Caki2 (cell line): ENCODE measurements at regions not wholly inside any gene's neighbourhood (a gene's known extent, or its start where the extent isn't known, plus 50 kb on each side); places are given as distances from the start of the nearest gene placed in this dataset.
A peak's percentile ranks its signal among the peaks of the same experiment; 100 is the strongest.

Experiments
- DNase-seq: peaks from one replicate; pipeline ENCODE4 v3.0.0-alpha.2; 2015; ENCODE audit warnings: low read depth
- in situ Hi-C: cut with HindIII; loops from 2 replicates; pipeline ENCODE4 v1.10.0; 2016; ENCODE audit warnings: low sequenced_read_pairs, low pct_unique_long_range_greater_than_20kb, mixed read lengths

- no peak for DNase-seq
Measured at GRCh38 chr1:204736836-204737235, 51.3 kb upstream of the LRRN2 start.

GRCh38 chr1:204738506-204738905 is 53.0 kb upstream of the LRRN2 start:
- in situ Hi-C loops = no loop called here
- DNase-seq = no peak

More at GRCh38 chr1:204736836-204737235, 51.3 kb upstream of the LRRN2 start:
- in situ Hi-C loops = no loop called here

GRCh38 chr1:204740354-204740753 is 54.8 kb upstream of the LRRN2 start:
- in situ Hi-C loops = no loop called here
- no peak for DNase-seq

GRCh38 chr1:204741440-204741839 is 55.9 kb upstream of the LRRN2 start:
- no peak for DNase-seq
- in situ Hi-C loops = no loop called here

- in situ Hi-C loops = no loop called here
- DNase-seq = no peak
Measured at GRCh38 chr1:204742676-204743251, 57.2 kb upstream of the LRRN2 start.

- no peak for DNase-seq
- in situ Hi-C loops = no loop called here
Measured at GRCh38 chr1:204744107-204744779, 58.7 kb upstream of the LRRN2 start.

GRCh38 chr1:204746838-204747442 is 61.4 kb upstream of the LRRN2 start:
- peak; percentile 43 for DNase-seq
- in situ Hi-C loops = no loop called here

- in situ Hi-C loops = no loop called here
- no peak for DNase-seq
Measured at GRCh38 chr1:204751480-204751879, 65.9 kb upstream of the LRRN2 start.

- in situ Hi-C loops = no loop called here
Measured at GRCh38 chr1:204751883-204752687, 66.5 kb upstream of the LRRN2 start.

GRCh38 chr1:204752688-204753040 is 67.1 kb upstream of the LRRN2 start:
- in situ Hi-C loops = no loop called here
- no peak for DNase-seq

More at GRCh38 chr1:204751883-204752687, 66.5 kb upstream of the LRRN2 start:
- DNase-seq = no peak

GRCh38 chr1:204754821-204755220 is 69.3 kb upstream of the LRRN2 start:
- no peak for DNase-seq
- in situ Hi-C loops = no loop called here

- no peak for DNase-seq
- in situ Hi-C loops = no loop called here
Measured at GRCh38 chr1:204756349-204756748, 70.8 kb upstream of the LRRN2 start.

- no peak for DNase-seq
- in situ Hi-C loops = no loop called here
Measured at GRCh38 chr1:204756811-204757210, 71.3 kb upstream of the LRRN2 start.

- DNase-seq = no peak
- in situ Hi-C loops = no loop called here
Measured at GRCh38 chr1:204758601-204759000, 73.1 kb upstream of the LRRN2 start.

- no peak for DNase-seq
- in situ Hi-C loops = no loop called here
Measured at GRCh38 chr1:204760350-204760749, 74.8 kb upstream of the LRRN2 start.

GRCh38 chr1:204760757-204761156 is 75.2 kb upstream of the LRRN2 start:
- in situ Hi-C loops = no loop called here
- no peak for DNase-seq

GRCh38 chr1:204763773-204764427 is 78.4 kb upstream of the LRRN2 start:
- in situ Hi-C loops = no loop called here
- DNase-seq = peak; percentile 69

GRCh38 chr1:204769997-204770396 is 84.5 kb upstream of the LRRN2 start:
- no peak for DNase-seq
- in situ Hi-C loops = no loop called here

GRCh38 chr1:204771358-204771757 is 85.8 kb upstream of the LRRN2 start:
- in situ Hi-C loops = no loop called here
- no peak for DNase-seq
